ENCODE measurements at regions not wholly inside any gene's neighbourhood (a gene's known extent, or its start where the extent isn't known, plus 50 kb on each side); places are given as distances from the start of the nearest gene placed in this dataset.

- no peak for TF ChIP-seq CTCF (IDR thresholded peaks at IDR 0.05)
- no peak for TF ChIP-seq POLR2A (IDR thresholded peaks at IDR 0.05)
Observed at GRCh38 chr12:47473091-47473490, 232.7 kb downstream of the RPAP3 start.
